Hematopoietic multipotent progenitor cell treated with erythropoietin and hydrocortisone succinate and interleukin-3 and kit ligand, for 17 days (in vitro differentiated cells): ENCODE measurements at regions not wholly inside any gene's neighbourhood (a gene's known extent, or its start where the extent isn't known, plus 50 kb on each side); places are given as distances from the start of the nearest gene placed in this dataset.
"Not testable (repeated sequence)": the region's sequence is repeated elsewhere in the genome, so short reads cannot be mapped to it uniquely, and the experiment has no call there.

ENCODE experiments used
- DNase-seq: peaks from one replicate; pipeline ENCODE4 v3.0.0-alpha.2; 2015; ENCODE audit warnings: low spot score

DNA sequence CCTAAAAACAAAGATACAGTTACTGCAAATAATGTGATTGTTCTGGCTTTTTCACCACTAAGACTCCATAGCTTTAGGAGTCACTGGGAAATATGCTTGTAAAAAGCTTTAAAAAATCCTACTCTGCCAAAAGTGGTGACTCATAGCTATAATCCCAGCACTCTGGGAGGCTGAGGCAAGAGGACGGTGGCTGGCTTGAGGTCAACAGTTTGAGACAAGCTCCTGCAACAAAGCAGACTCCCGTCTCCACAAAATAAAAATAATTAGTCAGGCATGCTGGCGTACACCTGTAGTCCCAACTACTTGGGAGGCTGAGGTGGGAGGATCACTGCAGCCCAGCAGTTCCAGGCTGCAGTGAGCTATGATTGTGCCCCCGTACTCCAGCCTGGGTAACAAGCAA is 406.4 kb downstream of the HTR1A start:
- DNase-seq: no peak

DNA sequence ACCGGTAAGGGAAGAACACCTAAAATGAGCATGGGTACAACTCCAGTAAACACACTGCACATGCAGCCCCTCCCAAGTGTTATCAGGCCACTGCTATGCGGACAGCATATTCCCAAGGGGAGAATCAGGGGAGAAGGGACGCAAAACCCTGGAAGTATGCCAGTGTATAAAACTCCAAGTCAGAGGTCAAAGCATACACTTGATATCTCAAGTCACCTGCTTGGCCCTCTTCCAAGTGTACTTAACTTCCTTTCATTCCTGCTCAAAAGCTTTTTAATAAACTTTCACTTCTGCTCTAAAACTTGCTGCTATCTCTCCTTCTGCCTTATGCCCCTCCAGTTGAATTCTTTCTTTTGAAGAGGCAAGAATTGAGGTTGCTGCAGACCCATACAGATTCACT is 408.1 kb downstream of the HTR1A start:
- DNase-seq: no peak

DNA sequence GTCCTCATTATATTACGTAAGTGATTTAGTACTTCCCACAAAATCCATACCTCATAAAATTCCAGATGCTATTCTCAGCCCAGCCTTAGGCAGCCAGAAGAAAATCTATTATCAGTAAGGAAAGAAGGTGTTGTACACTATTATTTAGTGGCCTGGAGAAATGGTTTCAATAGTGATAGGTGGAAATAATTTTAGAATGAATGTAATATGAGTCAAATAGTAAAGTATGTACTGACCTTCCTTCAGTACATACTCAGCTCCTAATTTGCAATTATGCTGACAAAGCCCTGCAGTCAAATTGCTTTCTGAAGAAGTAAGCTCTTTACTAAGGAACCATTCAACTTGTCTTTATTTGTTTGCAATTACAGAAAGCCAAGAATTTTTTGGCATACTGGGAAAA is 409.2 kb downstream of the HTR1A start:
- no peak for DNase-seq

DNA sequence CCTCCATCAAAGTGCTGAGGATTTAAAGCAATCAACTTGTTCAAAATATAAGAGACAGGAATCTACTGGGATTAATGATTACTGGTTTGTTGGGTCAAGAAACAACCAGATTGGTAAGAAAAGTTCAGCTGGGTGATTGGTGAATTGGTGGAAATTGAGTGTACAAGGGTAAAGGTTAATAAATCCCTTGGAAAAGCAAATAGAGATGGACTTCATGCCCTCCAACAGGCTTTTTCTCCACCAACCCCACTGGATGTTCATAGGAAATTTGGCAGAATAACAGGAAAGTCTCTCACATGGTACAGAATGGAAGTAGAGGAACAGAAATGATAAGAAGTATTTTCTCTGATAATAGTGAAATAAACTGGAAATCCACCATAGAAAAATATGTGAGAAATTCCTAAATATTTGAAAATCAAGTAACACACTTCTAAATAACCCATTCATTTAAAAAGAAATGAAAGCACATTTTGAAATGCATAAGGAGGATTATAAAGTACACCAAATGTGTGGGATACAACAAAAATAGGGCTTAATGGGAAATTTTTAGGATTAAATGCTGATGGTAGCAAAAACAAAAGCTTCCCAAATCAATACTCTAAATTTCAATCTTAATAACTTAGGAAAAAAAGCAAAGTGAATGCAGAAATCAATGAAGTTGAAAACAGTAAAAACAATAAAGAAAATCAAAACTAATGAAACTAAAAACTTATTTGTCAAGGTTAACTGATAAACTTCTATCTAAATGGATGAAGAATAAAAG is 426.2 kb downstream of the HTR1A start:
- no peak for DNase-seq

DNA sequence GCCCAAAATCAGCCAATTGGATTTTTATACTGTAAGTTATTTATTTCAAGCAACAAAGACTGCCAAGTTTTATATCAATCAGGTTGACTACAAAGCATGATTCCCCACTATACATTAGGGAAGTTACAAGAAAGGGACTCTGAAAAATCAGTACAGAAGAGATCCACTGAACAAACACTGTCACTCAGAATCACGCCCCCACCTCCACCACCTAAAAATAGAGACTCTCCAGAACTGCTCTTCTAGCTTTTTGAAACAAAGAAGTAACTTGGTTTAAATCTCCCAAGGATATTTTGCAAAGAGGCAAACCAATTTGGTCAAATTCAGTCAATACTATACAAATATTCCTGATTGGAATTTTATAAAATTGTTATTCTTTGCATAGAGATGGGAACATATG is 438.0 kb downstream of the HTR1A start:
- no peak for DNase-seq

DNA sequence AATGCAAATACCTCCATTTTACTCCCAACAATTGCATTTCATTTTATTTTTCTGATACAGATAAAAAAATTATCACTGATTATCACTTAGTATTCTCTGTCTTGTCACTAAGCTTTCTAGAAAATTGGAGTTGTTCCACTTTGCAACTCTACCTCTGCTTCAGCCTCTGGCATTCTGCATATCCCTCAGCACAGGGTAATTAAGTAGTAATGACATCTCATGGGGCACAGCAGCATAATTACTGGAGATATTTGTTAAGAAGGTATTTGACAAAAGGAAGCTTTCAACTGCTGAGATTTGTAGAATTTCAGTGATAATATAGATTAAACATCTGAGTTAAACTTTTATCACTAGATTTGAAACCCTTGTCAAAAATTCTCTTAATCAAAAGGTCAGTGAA is 446.2 kb downstream of the HTR1A start:
- DNase-seq: no peak

DNA sequence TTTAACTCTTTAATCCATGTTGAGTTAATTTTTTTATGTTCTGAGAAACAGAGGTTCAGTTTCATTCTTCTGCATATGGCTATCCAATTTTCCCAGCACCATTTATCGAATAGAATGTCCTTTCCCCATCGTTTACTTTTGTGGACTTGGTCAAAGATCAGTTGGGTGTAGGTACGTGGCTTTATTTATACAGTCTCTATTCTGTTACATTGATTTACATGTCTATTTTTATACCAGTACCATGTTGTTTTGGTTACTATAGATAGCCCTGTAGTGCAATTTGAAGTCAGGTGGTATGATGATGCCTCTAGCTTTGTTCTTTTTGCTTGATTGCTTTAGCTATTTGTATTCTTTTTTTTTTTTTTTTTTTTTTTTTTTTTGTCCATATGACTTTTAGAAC is 462.0 kb downstream of the HTR1A start:
- DNase-seq: no peak

DNA sequence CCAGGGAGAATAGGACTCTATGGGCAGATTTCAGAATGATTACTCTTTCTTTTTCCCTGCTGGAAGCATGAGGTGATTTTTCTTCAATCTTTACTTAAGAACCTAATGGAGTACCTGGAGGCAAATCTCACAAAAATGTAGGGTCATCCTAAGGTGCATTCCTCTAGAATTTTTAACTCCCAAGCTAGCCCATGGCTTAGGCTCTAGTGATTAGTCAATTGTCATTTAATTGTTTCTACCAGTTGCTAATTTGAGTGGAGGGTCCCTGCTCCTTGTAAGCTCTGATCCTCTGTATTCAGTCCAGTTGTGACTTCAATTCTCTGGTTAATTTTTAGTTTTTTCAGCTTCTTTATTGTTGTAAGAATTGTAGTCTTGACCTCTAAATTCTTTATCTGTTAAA is 467.0 kb downstream of the HTR1A start:
- DNase-seq: no peak

DNA sequence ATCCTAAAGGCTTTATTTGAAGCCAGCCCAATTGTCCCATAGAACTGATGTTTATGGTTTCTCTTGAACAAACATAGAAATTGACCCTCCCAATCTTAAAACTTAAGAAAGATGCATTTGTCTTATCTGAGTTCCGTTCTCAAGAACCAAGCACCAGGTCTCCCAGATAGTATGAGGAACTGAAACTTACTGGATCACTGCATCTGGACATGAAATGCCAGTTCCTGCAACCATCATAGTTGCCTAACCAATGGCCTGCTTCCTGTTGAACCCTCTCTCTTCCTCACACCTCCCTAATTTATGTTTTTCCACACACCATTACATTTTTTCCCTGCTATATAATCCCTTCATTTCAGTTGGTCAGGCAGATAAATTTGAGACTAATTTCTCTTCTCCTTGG is 478.9 kb downstream of the HTR1A start:
- DNase-seq: no peak

DNA sequence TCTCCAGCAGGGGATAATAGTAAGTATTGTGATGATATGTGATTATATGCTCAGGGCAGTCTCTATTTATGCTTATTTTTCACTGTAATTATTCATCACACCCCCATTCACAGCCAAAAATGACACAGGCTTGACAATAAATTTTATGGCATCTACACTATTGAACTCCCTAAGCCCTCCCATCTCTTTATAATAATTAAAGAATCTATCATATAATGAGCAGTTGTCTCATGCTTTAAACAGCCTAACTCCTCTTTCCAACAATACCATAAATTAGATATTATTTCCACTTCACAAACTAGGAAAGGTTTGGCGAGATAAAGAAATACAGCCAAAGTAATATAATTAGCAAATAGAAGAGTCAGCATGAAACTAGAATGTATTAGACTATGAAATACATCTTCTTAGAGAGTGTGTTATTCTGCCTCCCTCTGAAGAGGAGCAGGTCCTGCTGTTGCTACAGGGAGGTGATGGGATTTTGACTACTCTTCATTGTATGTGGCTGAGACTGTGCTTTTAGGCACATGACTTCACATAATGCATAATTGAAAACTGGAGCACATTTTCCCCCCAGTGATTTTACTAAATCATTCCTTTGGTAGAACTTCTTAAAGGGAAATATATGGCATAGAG is 488.8 kb downstream of the HTR1A start:
- no peak for DNase-seq

DNA sequence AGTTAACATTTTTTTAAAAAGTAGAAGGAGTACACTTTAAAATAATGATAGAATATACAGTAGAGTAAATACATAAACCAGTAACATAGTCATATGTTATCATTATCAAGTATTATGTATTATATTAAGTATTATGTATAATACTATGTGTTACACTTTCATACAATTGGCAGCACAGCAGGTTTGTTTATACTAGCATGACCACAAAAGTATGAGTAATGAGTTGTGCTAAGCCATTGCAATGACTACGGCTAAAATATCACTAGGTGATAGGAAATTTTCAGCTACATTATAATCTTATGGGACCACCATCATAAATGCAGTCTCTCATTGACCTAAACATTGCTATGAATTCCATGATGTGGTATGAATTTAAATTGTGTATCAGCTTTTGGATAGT is 506.0 kb downstream of the HTR1A start:
- DNase-seq: no peak

DNA sequence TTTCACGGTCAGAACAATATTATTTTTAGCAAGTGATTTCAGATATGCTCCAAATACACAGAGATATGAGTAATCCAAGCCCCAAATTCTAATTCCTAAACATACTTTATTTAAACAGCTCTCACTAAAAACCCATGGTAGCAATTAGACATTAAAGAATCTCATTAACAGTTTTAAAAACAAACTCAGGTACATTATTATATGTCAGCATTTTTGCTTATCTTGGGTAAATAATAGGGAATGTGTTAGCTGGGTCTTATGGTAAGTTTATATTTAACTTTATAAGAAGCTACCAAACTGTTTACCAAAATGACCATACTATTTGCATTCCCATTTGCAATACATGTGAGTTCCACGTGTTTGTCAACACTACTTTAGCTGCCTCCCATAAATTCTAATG is 511.1 kb downstream of the HTR1A start:
- DNase-seq: no peak

DNA sequence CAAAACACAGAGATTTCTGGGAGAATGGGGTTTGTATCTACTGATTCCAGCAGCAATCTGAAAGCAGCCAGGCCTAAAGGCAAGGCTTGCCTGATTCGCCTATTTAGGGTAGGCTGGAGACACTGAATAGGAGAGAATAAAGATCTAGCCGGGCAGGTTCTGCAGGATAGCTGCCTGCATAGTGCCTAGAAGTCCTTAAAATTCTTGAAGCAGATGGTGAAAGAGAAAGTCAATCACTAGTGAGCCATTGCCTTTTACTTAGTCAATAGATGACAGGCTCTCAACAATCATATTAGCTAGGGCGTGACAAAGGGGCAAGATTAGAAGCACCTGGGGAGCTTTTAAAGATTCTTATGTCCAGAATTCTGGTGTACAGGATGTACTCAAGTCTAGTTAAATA is 522.7 kb downstream of the HTR1A start:
- no peak for DNase-seq

DNA sequence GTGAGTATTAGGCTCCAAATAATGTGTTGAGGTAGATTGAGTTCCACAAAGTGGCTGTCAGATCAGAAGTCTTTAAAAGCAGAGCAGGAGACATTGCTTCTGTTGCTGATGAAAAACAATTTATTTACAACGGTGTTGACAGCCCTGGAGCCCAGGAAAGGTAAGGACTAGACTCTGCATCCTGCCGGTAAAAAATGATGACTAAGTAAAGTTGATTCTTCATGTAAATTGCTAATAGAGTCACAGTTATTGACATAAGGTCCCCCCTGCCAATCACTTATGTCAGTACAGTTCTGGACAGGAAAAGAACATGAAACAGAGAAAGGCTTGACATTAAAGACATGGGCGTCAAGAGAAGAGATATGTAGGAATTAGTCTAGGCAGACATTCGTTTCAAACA is 552.5 kb downstream of the HTR1A start:
- no peak for DNase-seq

DNA sequence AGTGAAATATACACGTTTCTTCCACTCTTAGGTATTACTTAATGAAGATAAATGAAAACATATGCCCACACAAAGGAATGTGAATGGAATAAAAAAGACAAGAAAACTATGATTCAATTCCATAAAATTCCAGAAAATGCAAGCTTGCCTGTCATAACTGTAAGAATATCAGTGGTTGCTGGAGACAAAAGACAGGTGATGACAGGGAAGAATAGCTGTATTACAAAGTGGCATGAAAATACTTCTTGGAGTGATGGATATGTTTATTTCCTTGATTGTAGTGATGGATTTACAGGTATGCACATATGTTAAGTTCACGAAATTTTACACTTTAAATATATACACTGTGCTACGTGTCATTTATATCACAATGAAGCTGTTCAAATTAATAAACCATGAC is 553.3 kb downstream of the HTR1A start:
- no peak for DNase-seq

DNA sequence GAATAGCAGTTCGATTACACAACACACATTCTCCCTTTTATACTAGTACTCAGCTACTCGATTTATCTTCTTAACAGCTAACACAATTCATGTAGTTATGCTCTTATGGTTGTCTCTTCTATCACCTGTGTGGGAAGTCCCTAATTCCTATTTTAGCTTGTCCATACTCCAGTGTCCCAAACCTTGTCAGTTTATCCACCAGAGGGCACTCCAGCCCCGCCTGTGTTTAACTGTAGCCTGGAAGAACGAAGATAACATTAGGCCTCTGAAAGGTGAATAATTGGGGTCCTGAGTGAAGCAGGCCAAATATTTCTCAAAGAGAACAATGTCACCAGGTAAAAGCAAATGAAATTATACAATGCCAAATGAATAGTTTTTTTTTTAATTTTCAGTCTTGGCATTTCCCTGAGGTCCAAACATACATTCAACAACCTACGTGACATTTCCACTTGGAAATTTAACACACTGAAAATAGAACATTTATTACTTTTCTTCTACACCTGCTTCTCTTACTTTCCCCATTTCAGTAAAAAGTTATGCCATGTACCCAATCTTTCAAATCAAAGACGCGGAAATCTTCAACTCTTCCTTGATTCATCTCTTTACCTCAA is 560.7 kb downstream of the HTR1A start:
- DNase-seq: peak; percentile 6

DNA sequence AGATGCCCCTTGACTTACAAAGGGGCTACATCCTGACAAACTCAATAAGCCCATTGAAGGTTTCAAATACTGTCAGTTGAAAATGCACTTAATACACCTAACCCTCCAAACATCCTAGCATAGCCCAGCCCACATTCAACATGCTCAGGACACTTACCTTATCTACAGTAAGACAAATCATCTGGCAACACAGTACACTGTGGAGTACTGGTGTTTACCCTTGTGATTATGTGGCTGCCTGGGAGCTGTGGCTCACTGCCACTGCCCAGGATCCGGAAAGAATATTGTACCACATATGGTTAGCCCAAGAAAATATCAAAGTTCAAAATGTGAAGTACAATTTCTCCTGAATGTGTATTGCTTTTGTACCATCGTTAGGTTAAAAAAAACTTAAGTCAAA is 562.2 kb downstream of the HTR1A start:
- DNase-seq: no peak

DNA sequence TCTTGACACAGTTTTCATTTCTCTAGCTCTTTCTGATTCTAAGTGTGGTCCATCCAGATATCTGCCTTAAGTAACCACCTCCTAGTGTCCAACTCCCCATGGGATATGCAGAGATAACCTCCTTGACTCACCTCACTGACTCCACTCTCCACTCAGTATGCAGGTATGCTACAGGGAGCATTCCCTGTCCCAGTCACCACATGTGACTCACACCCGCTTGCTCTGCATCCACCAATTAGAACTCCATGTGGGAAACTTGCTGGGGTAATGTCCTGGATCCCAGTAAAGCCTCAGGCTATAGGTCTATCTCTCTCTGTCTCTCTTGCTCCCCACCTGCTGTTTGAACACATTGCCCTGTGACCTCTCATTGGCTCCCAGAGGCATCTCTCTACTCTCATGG is 563.9 kb downstream of the HTR1A start:
- no peak for DNase-seq

DNA sequence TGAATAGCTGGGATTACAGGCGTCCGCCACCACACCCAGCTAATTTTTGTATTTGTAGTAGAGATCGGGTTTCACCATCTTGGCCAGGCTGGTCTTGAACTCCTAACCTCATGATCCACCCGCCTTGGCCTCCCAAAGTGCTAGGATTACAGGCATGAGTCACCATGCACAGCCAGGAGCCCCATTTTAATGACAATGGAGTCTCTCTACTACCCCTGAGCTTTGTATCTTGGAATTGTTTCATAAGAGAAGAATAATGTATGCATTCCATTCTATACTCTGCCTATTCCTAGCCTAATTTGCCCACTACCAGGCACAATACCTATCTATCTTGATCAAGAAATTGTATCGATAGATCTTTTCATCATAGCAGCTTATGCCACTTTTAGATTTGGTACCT is 574.1 kb downstream of the HTR1A start:
- DNase-seq: not testable (repeated sequence)

DNA sequence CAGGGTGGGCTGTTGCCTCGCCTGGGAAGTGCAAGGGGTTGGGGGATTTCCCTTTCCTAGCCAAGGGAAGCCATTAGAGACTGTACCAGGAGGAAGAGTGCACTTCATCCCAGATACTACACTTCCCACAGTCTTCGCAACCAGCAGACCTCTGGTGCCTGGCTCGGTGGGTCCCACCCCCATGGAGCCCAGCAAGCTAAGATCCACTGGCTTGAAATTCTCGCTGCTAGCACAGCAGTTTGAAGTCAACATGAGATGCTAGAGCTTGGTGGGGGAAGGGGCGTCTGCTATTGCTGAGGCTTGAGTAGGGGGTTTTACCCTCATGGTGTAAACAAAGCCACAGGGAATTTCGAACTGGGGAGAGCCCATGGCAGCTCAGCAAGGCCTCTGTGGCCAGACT is 586.4 kb downstream of the HTR1A start:
- DNase-seq: no peak

DNA sequence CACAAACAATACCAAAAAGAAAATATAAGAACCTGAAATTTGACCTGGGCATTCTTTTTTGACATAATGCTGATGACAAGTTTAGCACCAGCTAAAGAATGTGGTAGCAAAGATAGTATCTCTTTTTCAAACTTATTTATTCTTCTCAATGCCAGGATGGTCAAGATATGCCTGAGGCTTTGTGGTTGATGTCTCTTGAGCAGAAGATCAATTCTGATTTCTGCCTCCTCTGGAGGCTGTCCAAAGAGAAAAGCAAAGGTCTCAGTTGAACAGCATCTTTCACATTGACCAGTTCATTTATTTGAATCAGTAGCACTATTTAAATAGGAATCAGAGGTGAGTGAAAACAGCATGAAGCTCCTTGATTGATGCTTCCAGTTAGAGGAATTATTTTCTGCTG is 588.2 kb downstream of the HTR1A start:
- DNase-seq: no peak

DNA sequence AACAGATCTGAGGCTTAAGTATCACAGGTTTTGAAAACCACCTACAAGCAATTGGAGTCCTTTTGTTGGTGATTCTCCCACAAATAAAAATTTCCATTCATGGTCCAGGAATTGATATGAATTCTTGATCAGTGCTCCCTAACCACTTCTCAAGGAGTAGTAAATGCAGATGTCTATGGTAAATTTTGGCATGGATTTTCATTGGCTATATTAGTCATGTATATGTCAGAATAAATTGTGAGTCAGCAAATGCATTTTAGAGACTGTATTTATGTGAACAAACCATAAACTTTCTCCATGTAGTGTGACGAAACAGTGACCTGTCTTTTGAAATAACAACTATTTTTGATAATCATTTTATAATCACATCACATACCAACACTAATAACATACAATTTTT is 611.1 kb downstream of the HTR1A start:
- DNase-seq: no peak

DNA sequence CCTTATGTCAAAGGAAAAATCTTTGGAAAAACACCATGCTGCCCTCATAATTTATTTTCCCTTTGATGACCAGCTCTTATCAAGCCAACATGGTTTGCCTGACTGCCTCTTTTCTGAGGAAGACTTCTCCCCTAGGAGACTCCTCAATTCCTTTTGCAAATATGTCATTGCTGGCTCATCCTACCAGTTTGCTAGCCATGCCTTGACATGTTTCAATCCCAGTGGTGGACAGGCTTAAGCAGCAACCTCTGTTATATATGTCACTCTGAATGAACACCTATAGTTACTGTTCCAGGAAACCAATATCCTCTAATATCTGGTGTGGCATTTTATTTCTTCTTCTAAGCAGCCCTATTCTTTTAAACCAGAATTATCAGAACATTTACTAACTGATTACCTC is 615.8 kb downstream of the HTR1A start:
- no peak for DNase-seq

DNA sequence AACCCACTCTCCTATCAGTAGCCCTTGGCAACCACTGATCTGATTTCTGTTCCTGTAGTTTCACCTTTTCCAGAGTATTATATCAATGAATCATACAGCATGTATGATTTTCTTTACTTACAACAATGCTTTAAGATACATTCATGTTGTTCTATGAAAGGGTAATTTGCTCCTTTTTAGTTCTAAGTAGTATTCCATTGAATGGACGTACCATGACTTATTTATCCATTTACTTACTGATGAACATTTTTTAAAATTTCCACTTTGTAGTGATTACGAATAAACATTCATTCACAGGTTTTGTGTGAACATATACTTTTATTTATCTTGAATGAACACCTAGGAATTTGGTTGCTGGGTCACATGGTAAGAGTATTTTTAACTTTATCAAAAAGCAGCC is 620.8 kb downstream of the HTR1A start:
- no peak for DNase-seq
